ENCODE measurements at regions not wholly inside any gene's neighbourhood (a gene's known extent, or its start where the extent isn't known, plus 50 kb on each side); places are given as distances from the start of the nearest gene placed in this dataset.

- H3K4me3 ChIP-seq (ENCODE audit: control insufficient read depth in 1 of 7, extremely low read depth in 1 of 7, insufficient read depth in 4 of 7, low read depth in 2 of 7, low read length in 6 of 7): no peak overlapping the region
- no peak overlapping the region for H3K27ac ChIP-seq (ENCODE audit: insufficient read depth in 1 of 2, low read depth in 1 of 2, low read length in 2 of 2, poor library complexity in 1 of 2, severe bottlenecking in 2 of 2)
- POLR2A ChIA-PET: no interaction called here
- no peaks in the 10 kb centered on the region for H3K36me3 ChIP-seq (ENCODE audit: control insufficient read depth in 4 of 4, insufficient read depth in 4 of 4, low read length in 3 of 4)
- no peaks in the 10 kb centered on the region for H3K9me3 ChIP-seq (ENCODE audit: control extremely low read depth in 1 of 5, control insufficient read depth in 4 of 5, insufficient read depth in 2 of 5, low read depth in 1 of 5, low read length in 4 of 5)
- H3K27me3 ChIP-seq (replicated peaks in 2 of 5; ENCODE audit: control insufficient read depth in 4 of 5, insufficient read depth in 5 of 5, low read length in 4 of 5): no peaks in the 10 kb centered on the region
- no peaks in the 10 kb centered on the region for H3K4me1 ChIP-seq (ENCODE audit: control extremely low read depth in 1 of 4, control insufficient read depth in 4 of 4, insufficient read depth in 4 of 4, low read length in 3 of 4)
- DNase-seq: no peak
- CTCF ChIA-PET: no interaction called here
Measured at GRCh38 chr13:53417601-53418000, 389.0 kb downstream of the OLFM4 start.

- Histone ChIP-seq H3K36me3 (ENCODE audit: control insufficient read depth in 4 of 4, insufficient read depth in 4 of 4, low read length in 3 of 4) (no peaks in the 10 kb centered on the region), H3K4me3 (ENCODE audit: control insufficient read depth in 1 of 7, extremely low read depth in 1 of 7, insufficient read depth in 4 of 7, low read depth in 2 of 7, low read length in 6 of 7) (no peak overlapping the region), H3K4me1 (ENCODE audit: control extremely low read depth in 1 of 4, control insufficient read depth in 4 of 4, insufficient read depth in 4 of 4, low read length in 3 of 4) (no peaks in the 10 kb centered on the region), H3K9me3 (ENCODE audit: control extremely low read depth in 1 of 5, control insufficient read depth in 4 of 5, insufficient read depth in 2 of 5, low read depth in 1 of 5, low read length in 4 of 5) (no peaks in the 10 kb centered on the region), H3K27me3 (replicated peaks in 2 of 5; ENCODE audit: control insufficient read depth in 4 of 5, insufficient read depth in 5 of 5, low read length in 4 of 5) (no peaks in the 10 kb centered on the region), H3K27ac (ENCODE audit: insufficient read depth in 1 of 2, low read depth in 1 of 2, low read length in 2 of 2, poor library complexity in 1 of 2, severe bottlenecking in 2 of 2) (no peak overlapping the region)
- POLR2A ChIA-PET: no interaction called here
- WGBS (ENCODE audit: insufficient coverage): no CpG with 5 or more reads among the region's 1 CpG
- DNase-seq: no peak
- CTCF ChIA-PET: no interaction called here
Measured at GRCh38 chr13:53422415-53422814, 393.8 kb downstream of the OLFM4 start.

- CTCF ChIA-PET: no interaction called here
- POLR2A ChIA-PET: no interaction called here
- Histone ChIP-seq H3K36me3 (ENCODE audit: control insufficient read depth in 4 of 4, insufficient read depth in 4 of 4, low read length in 3 of 4) (no peaks in the 10 kb centered on the region), H3K27me3 (replicated peaks in 2 of 5; ENCODE audit: control insufficient read depth in 4 of 5, insufficient read depth in 5 of 5, low read length in 4 of 5) (no peaks in the 10 kb centered on the region), H3K4me3 (ENCODE audit: control insufficient read depth in 1 of 7, extremely low read depth in 1 of 7, insufficient read depth in 4 of 7, low read depth in 2 of 7, low read length in 6 of 7) (no peak overlapping the region), H3K27ac (ENCODE audit: insufficient read depth in 1 of 2, low read depth in 1 of 2, low read length in 2 of 2, poor library complexity in 1 of 2, severe bottlenecking in 2 of 2) (no peak overlapping the region), H3K9me3 (ENCODE audit: control extremely low read depth in 1 of 5, control insufficient read depth in 4 of 5, insufficient read depth in 2 of 5, low read depth in 1 of 5, low read length in 4 of 5) (peaks cover 0 to 3% (median 0%) of the 10 kb centered on the region in 5 experiments), H3K4me1 (ENCODE audit: control extremely low read depth in 1 of 4, control insufficient read depth in 4 of 4, insufficient read depth in 4 of 4, low read length in 3 of 4) (no peaks in the 10 kb centered on the region)
- no peak for DNase-seq
- WGBS (ENCODE audit: insufficient coverage): 73% methylated on average over 3 of the region's 3 CpGs
Measured at GRCh38 chr13:53436396-53436795, 407.8 kb downstream of the OLFM4 start.

GRCh38 chr13:53439439-53440225 lies 411.0 kb downstream of the OLFM4 start:
- POLR2A ChIA-PET: no interaction called here
- CTCF ChIA-PET: no interaction called here
- no peak overlapping the region for H3K27ac ChIP-seq (ENCODE audit: insufficient read depth in 1 of 2, low read depth in 1 of 2, low read length in 2 of 2, poor library complexity in 1 of 2, severe bottlenecking in 2 of 2)
- WGBS (ENCODE audit: insufficient coverage): 96% methylated on average over 13 of the region's 20 CpGs
- H3K27me3 ChIP-seq (replicated peaks in 2 of 5; ENCODE audit: control insufficient read depth in 4 of 5, insufficient read depth in 5 of 5, low read length in 4 of 5): no peaks in the 10 kb centered on the region
- no peaks in the 10 kb centered on the region for H3K4me1 ChIP-seq (ENCODE audit: control extremely low read depth in 1 of 4, control insufficient read depth in 4 of 4, insufficient read depth in 4 of 4, low read length in 3 of 4)
- H3K9me3 ChIP-seq (ENCODE audit: control extremely low read depth in 1 of 5, control insufficient read depth in 4 of 5, insufficient read depth in 2 of 5, low read depth in 1 of 5, low read length in 4 of 5): peaks cover 0 to 3% (median 0%) of the 10 kb centered on the region in 5 experiments
- H3K4me3 ChIP-seq (ENCODE audit: control insufficient read depth in 1 of 7, extremely low read depth in 1 of 7, insufficient read depth in 4 of 7, low read depth in 2 of 7, low read length in 6 of 7): no peak overlapping the region
- H3K36me3 ChIP-seq (ENCODE audit: control insufficient read depth in 4 of 4, insufficient read depth in 4 of 4, low read length in 3 of 4): no peaks in the 10 kb centered on the region
- DNase-seq: no peak

- CTCF ChIA-PET: no interaction called here
- no peak overlapping the region for H3K4me3 ChIP-seq (ENCODE audit: control insufficient read depth in 1 of 7, extremely low read depth in 1 of 7, insufficient read depth in 4 of 7, low read depth in 2 of 7, low read length in 6 of 7)
- H3K36me3 ChIP-seq (ENCODE audit: control insufficient read depth in 4 of 4, insufficient read depth in 4 of 4, low read length in 3 of 4): no peaks in the 10 kb centered on the region
- DNase-seq: no peak
- no peaks in the 10 kb centered on the region for H3K4me1 ChIP-seq (ENCODE audit: control extremely low read depth in 1 of 4, control insufficient read depth in 4 of 4, insufficient read depth in 4 of 4, low read length in 3 of 4)
- POLR2A ChIA-PET: no interaction called here
- H3K9me3 ChIP-seq (ENCODE audit: control extremely low read depth in 1 of 5, control insufficient read depth in 4 of 5, insufficient read depth in 2 of 5, low read depth in 1 of 5, low read length in 4 of 5): peaks cover 0 to 3% (median 0%) of the 10 kb centered on the region in 5 experiments
- no peaks in the 10 kb centered on the region for H3K27me3 ChIP-seq (replicated peaks in 2 of 5; ENCODE audit: control insufficient read depth in 4 of 5, insufficient read depth in 5 of 5, low read length in 4 of 5)
- H3K27ac ChIP-seq (ENCODE audit: insufficient read depth in 1 of 2, low read depth in 1 of 2, low read length in 2 of 2, poor library complexity in 1 of 2, severe bottlenecking in 2 of 2): no peak overlapping the region
- 100% methylated on average over 2 of the region's 5 CpGs for WGBS (ENCODE audit: insufficient coverage)
Measured at GRCh38 chr13:53442979-53443378, 414.4 kb downstream of the OLFM4 start.

- Histone ChIP-seq H3K4me1 (ENCODE audit: control extremely low read depth in 1 of 4, control insufficient read depth in 4 of 4, insufficient read depth in 4 of 4, low read length in 3 of 4) (no peaks in the 10 kb centered on the region), H3K9me3 (ENCODE audit: control extremely low read depth in 1 of 5, control insufficient read depth in 4 of 5, insufficient read depth in 2 of 5, low read depth in 1 of 5, low read length in 4 of 5) (peaks cover 0 to 8% (median 1%) of the 10 kb centered on the region in 5 experiments), H3K27ac (ENCODE audit: insufficient read depth in 1 of 2, low read depth in 1 of 2, low read length in 2 of 2, poor library complexity in 1 of 2, severe bottlenecking in 2 of 2) (no peak overlapping the region), H3K4me3 (ENCODE audit: control insufficient read depth in 1 of 7, extremely low read depth in 1 of 7, insufficient read depth in 4 of 7, low read depth in 2 of 7, low read length in 6 of 7) (no peak overlapping the region), H3K27me3 (replicated peaks in 2 of 5; ENCODE audit: control insufficient read depth in 4 of 5, insufficient read depth in 5 of 5, low read length in 4 of 5) (no peaks in the 10 kb centered on the region), H3K36me3 (ENCODE audit: control insufficient read depth in 4 of 4, insufficient read depth in 4 of 4, low read length in 3 of 4) (no peaks in the 10 kb centered on the region)
- whole genome bisulfite sequencing (ENCODE audit: insufficient coverage): 82% methylated on average over 1 of the region's 1 CpG
- no peak for DNase-seq
- CTCF ChIA-PET: no interaction called here
- POLR2A ChIA-PET: no interaction called here
Measured at GRCh38 chr13:53445686-53446085, 417.1 kb downstream of the OLFM4 start.

- 80% methylated on average over 2 of the region's 4 CpGs for WGBS (ENCODE audit: insufficient coverage)
- no peak for DNase-seq
- Histone ChIP-seq H3K4me1 (ENCODE audit: control extremely low read depth in 1 of 4, control insufficient read depth in 4 of 4, insufficient read depth in 4 of 4, low read length in 3 of 4) (no peaks in the 10 kb centered on the region), H3K36me3 (ENCODE audit: control insufficient read depth in 4 of 4, insufficient read depth in 4 of 4, low read length in 3 of 4) (no peaks in the 10 kb centered on the region), H3K27me3 (replicated peaks in 2 of 5; ENCODE audit: control insufficient read depth in 4 of 5, insufficient read depth in 5 of 5, low read length in 4 of 5) (no peaks in the 10 kb centered on the region), H3K4me3 (ENCODE audit: control insufficient read depth in 1 of 7, extremely low read depth in 1 of 7, insufficient read depth in 4 of 7, low read depth in 2 of 7, low read length in 6 of 7) (no peak overlapping the region), H3K9me3 (ENCODE audit: control extremely low read depth in 1 of 5, control insufficient read depth in 4 of 5, insufficient read depth in 2 of 5, low read depth in 1 of 5, low read length in 4 of 5) (peaks cover 0 to 8% (median 3%) of the 10 kb centered on the region in 5 experiments), H3K27ac (ENCODE audit: insufficient read depth in 1 of 2, low read depth in 1 of 2, low read length in 2 of 2, poor library complexity in 1 of 2, severe bottlenecking in 2 of 2) (no peak overlapping the region)
- CTCF ChIA-PET: no interaction called here
- POLR2A ChIA-PET: no interaction called here
Measured at GRCh38 chr13:53447456-53447855, 418.8 kb downstream of the OLFM4 start.

All from common myeloid progenitor, CD34-positive (primary cell).